PFSK-1 (cell line): ENCODE measurements at regions not wholly inside any gene's neighbourhood (a gene's known extent, or its start where the extent isn't known, plus 50 kb on each side); places are given as distances from the start of the nearest gene placed in this dataset.

ENCODE experiments used
- POLR2AphosphoS5 ChIP-seq: IDR thresholded peaks from 2 replicates; pipeline ENCODE4 v1.6.1; 2012; ENCODE audit warnings: low read depth, mild to moderate bottlenecking, control low read depth, low read length, moderate library complexity
- SIN3A ChIP-seq: IDR thresholded peaks from 2 replicates; pipeline ENCODE4 v1.6.1; 2012; ENCODE audit warnings: mild to moderate bottlenecking, low read length, moderate library complexity, borderline replicate concordance; ENCODE audit not compliant: insufficient read depth

DNA sequence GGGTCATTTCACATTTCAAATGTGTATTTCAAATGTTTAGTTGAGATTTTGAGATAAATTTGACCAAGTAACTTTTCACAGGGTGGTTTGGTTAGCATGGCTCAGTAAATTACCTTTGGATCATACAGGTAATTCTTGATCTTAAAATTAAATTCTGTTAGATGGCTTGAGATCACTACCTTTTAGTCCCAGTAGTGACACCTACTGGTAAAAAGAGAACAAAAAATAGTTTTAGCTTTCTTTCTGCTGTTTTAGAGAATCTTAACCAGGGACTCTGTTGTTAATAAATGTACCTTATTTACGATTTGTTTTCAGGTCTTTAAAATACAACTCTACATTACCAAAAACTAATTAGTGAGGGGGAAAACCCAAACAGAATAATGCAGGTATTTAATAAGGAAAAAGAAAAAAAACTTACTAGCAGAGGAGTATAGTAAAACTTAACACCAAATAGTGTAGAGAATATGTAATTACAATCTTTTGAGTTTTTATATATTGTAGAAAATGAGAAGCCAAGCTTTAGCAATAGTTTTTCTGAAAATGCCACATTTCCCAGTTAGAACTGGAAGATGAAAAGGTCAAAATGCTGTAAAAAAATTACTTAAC, 620.3 kb upstream of the AGTR1 start:
- TF ChIP-seq POLR2AphosphoS5 (no peak), SIN3A (no peak)
